ENCODE measurements at regions not wholly inside any gene's neighbourhood (a gene's known extent, or its start where the extent isn't known, plus 50 kb on each side); places are given as distances from the start of the nearest gene placed in this dataset.
A peak's percentile ranks its signal among the peaks of the same experiment; 100 is the strongest.
"Not testable (repeated sequence)": the region's sequence is repeated elsewhere in the genome, so short reads cannot be mapped to it uniquely, and the experiment has no call there.

- intact Hi-C loops (cut with DNase I), result no loop called here
- peaks cover 11% of the 10 kb centered on the region for H3K4me1 ChIP-seq
- H3K27me3 ChIP-seq, result no peaks in the 10 kb centered on the region
- no peak for DNase-seq
- 87 to 91% methylated on average over 19 to 25 of the region's 26 CpGs for WGBS, 2 donors
- ATAC-seq, result no peak
- no peak overlapping the region for H3K4me3 ChIP-seq
- no peaks in the 10 kb centered on the region for H3K9me3 ChIP-seq
- TF ChIP-seq POLR2A (IDR thresholded peaks at IDR 0.05) (no peak), CTCF (IDR thresholded peaks at IDR 0.05) (no peak)
- no peak overlapping the region for H3K27ac ChIP-seq
- H3K36me3 ChIP-seq (replicated peaks in 1 of 2; ENCODE audit: insufficient read depth in 1 of 2, low read depth in 2 of 2), result no peaks in the 10 kb centered on the region
Measured at GRCh38 chr16:85227946-85228862, 115.9 kb upstream of the CIBAR2 start.

GRCh38 chr16:85228970-85229430 is 116.7 kb upstream of the CIBAR2 start:
- no peak overlapping the region for H3K4me3 ChIP-seq
- peak; percentile 36 for ATAC-seq

GRCh38 chr16:85229869-85230462 is 117.7 kb upstream of the CIBAR2 start:
- ATAC-seq, result no peak
- no peaks in the 10 kb centered on the region for H3K36me3 ChIP-seq (replicated peaks in 1 of 2; ENCODE audit: insufficient read depth in 1 of 2, low read depth in 2 of 2)
- no peak overlapping the region for H3K27ac ChIP-seq
- H3K4me3 ChIP-seq, result no peak overlapping the region
- intact Hi-C loops (cut with DNase I), result no loop called here
- TF ChIP-seq POLR2A (IDR thresholded peaks at IDR 0.05) (no peak), CTCF (IDR thresholded peaks at IDR 0.05) (no peak)
- H3K9me3 ChIP-seq, result no peaks in the 10 kb centered on the region
- WGBS, 2 donors, result 64 to 70% methylated on average over 8 of the region's 8 CpGs
- no peaks in the 10 kb centered on the region for H3K27me3 ChIP-seq
- peaks cover 18% of the 10 kb centered on the region for H3K4me1 ChIP-seq
- DNase-seq, result no peak

More at GRCh38 chr16:85228970-85229430, 116.7 kb upstream of the CIBAR2 start:
- no peak for TF ChIP-seq CTCF (IDR thresholded peaks at IDR 0.05)
- TF ChIP-seq POLR2A (IDR thresholded peaks at IDR 0.05), result no peak
- DNase-seq, result peak in 2 of 4 donors; percentile 55 to 62
- intact Hi-C loops (cut with DNase I), result no loop called here
- H3K36me3 ChIP-seq (replicated peaks in 1 of 2; ENCODE audit: insufficient read depth in 1 of 2, low read depth in 2 of 2), result no peaks in the 10 kb centered on the region
- 48% methylated on average over 8 to 19 of the region's 24 CpGs for WGBS, 2 donors
- H3K27ac ChIP-seq, result no peak overlapping the region
- H3K4me1 ChIP-seq, result peaks cover 11% of the 10 kb centered on the region
- H3K9me3 ChIP-seq, result no peaks in the 10 kb centered on the region
- no peaks in the 10 kb centered on the region for H3K27me3 ChIP-seq

GRCh38 chr16:85230764-85231383 is 118.6 kb upstream of the CIBAR2 start:
- peaks cover 28% of the 10 kb centered on the region for H3K4me1 ChIP-seq

GRCh38 chr16:85231959-85232358 is 119.7 kb upstream of the CIBAR2 start:
- no peak for DNase-seq
- H3K4me1 ChIP-seq, result peaks cover 31% of the 10 kb centered on the region
- TF ChIP-seq CTCF (IDR thresholded peaks at IDR 0.05) (no peak), POLR2A (IDR thresholded peaks at IDR 0.05) (no peak)
- H3K9me3 ChIP-seq, result no peaks in the 10 kb centered on the region
- 50 to 60% methylated on average over 4 to 8 of the region's 8 CpGs for WGBS, 2 donors
- H3K36me3 ChIP-seq (replicated peaks in 1 of 2; ENCODE audit: insufficient read depth in 1 of 2, low read depth in 2 of 2), result no peaks in the 10 kb centered on the region
- no peak overlapping the region for H3K4me3 ChIP-seq
- H3K27me3 ChIP-seq, result no peaks in the 10 kb centered on the region
- ATAC-seq, result no peak
- intact Hi-C loops (cut with DNase I), result no loop called here
- no peak overlapping the region for H3K27ac ChIP-seq

More at GRCh38 chr16:85230764-85231383, 118.6 kb upstream of the CIBAR2 start:
- H3K36me3 ChIP-seq (replicated peaks in 1 of 2; ENCODE audit: insufficient read depth in 1 of 2, low read depth in 2 of 2); DNase-seq; ATAC-seq; H3K4me3 ChIP-seq; H3K9me3 ChIP-seq; H3K27me3 ChIP-seq; intact Hi-C loops (cut with DNase I); H3K27ac ChIP-seq: not testable (repeated sequence)
- WGBS, 2 donors, result 70 to 85% methylated on average over 6 of the region's 6 CpGs

Data from body of pancreas (tissue), 4 donors.